ENCODE measurements at regions not wholly inside any gene's neighbourhood (a gene's known extent, or its start where the extent isn't known, plus 50 kb on each side); places are given as distances from the start of the nearest gene placed in this dataset.

GRCh38 chr17:10956821-10957220 is 118.9 kb upstream of the PIRT start:
- no peak for DNase-seq

- no peak for DNase-seq
Observed at GRCh38 chr17:10944819-10945218, 106.9 kb upstream of the PIRT start.

- no peak for DNase-seq
Observed at GRCh38 chr17:10936931-10937330, 99.0 kb upstream of the PIRT start.

- DNase-seq, result no peak
Observed at GRCh38 chr17:10932938-10933337, 95.1 kb upstream of the PIRT start.

- DNase-seq, result no peak
Observed at GRCh38 chr17:10931133-10931532, 93.2 kb upstream of the PIRT start.

- no peak for DNase-seq
Observed at GRCh38 chr17:10927712-10928111, 89.8 kb upstream of the PIRT start.

GRCh38 chr17:10920558-10921108 is 82.7 kb upstream of the PIRT start:
- no peak for DNase-seq

GRCh38 chr17:10907370-10907769 is 69.5 kb upstream of the PIRT start:
- DNase-seq, result no peak

- no peak for DNase-seq
Observed at GRCh38 chr17:10899281-10899680, 61.4 kb upstream of the PIRT start.

GRCh38 chr17:10894220-10894619 is 56.3 kb upstream of the PIRT start:
- no peak for DNase-seq

- DNase-seq, result no peak
Observed at GRCh38 chr17:10888858-10889257, 51.0 kb upstream of the PIRT start.
